PC-3 (cell line): ENCODE measurements at regions not wholly inside any gene's neighbourhood (a gene's known extent, or its start where the extent isn't known, plus 50 kb on each side); places are given as distances from the start of the nearest gene placed in this dataset.
A peak's percentile ranks its signal among the peaks of the same experiment; 100 is the strongest.

Experiments
- CTCF ChIP-seq: fragments of 300-600 bp; sonication (generic); conservative IDR thresholded peaks from 2 replicates; pipeline ENCODE4 v1.5.1; 2017; ENCODE audit warnings: antibody characterized with exemption, low read depth, mild to moderate bottlenecking, low read length
- EZH2 ChIP-seq: fragments of 300-600 bp; sonication (generic); IDR thresholded peaks from one replicate; pipeline ENCODE4 v1.6.1; 2017; ENCODE audit warnings: antibody characterized with exemption, mild to moderate bottlenecking, low read length; ENCODE audit not compliant: unreplicated experiment
- EZH2phosphoT487 ChIP-seq: fragments of 300-600 bp; sonication (generic); IDR thresholded peaks from 2 replicates; pipeline ENCODE4 v1.6.1; 2018; ENCODE audit warnings: mild to moderate bottlenecking, antibody characterized with exemption, low read length, borderline replicate concordance

- TF ChIP-seq CTCF (peak; percentile 31; the same call in 1 of the 2 replicates), EZH2 (no peak), EZH2phosphoT487 (no peak)
Observed at GRCh38 chr14:97273540-97273939, 476.4 kb downstream of the VRK1 start.
